ENCODE measurements at regions not wholly inside any gene's neighbourhood (a gene's known extent, or its start where the extent isn't known, plus 50 kb on each side); places are given as distances from the start of the nearest gene placed in this dataset.

DNA sequence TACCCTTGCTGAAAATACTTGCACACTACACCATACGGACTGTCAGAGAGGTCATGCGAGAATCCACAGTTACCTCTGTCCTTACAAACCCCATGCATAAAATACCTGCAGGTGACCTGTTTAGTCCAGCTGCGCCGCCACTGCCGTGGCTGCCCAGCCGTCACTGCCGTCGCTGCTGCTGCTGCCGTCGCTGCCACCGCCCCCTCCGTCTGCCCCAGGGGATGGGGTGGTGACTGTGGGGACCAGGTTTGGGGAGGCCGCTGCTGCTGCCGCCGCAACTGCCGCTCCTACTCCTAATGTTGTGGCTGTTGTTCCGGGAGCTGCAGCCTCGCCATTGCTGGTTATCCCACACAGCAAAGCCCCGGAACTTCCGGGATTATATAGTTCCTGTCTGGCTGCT is 141.8 kb upstream of the ZCCHC13 start:
- CTCF ChIA-PET (ENCODE audit: unreplicated experiment), result no interaction called here
- TF ChIP-seq CTCF (conservative IDR thresholded peaks at IDR 0.05; ENCODE audit: low read length) (no peak), EZH2phosphoT487 (IDR thresholded peaks at IDR 0.05; ENCODE audit: borderline replicate concordance, low read depth, low read length) (no peak)
- H3K79me2 ChIP-seq (ENCODE audit: insufficient read depth, low read depth, low read length), result no peaks in the 10 kb centered on the region
- no peak overlapping the region for H3K4me3 ChIP-seq (ENCODE audit: low read depth, low read length, poor library complexity, severe bottlenecking)
- no peaks in the 10 kb centered on the region for H4K20me1 ChIP-seq (ENCODE audit: insufficient read depth, low read length)
- no peaks in the 10 kb centered on the region for H3K9me2 ChIP-seq (ENCODE audit: insufficient read depth, low read length)
- no peak overlapping the region for H3K4me2 ChIP-seq (ENCODE audit: low read length)
- no peak for DNase-seq (ENCODE audit: low spot score)
- no TSS peak for BruUV-seq (replicated peaks)
- H3K9me3 ChIP-seq (ENCODE audit: low read length), result no peaks in the 10 kb centered on the region
- H3K4me1 ChIP-seq (ENCODE audit: insufficient read depth, low read length, poor library complexity, severe bottlenecking), result no peaks in the 10 kb centered on the region
- POLR2A ChIA-PET, result no interaction called here
- no peaks in the 10 kb centered on the region for H3K36me3 ChIP-seq (ENCODE audit: insufficient read depth, low read length)
- H2AFZ ChIP-seq (ENCODE audit: low read length), result no peak overlapping the region
- intact Hi-C loops (cut with micrococcal nuclease; ENCODE audit: unreplicated experiment), result no loop called here
- no peak overlapping the region for H3K27ac ChIP-seq (ENCODE audit: low read depth, low read length, poor library complexity, severe bottlenecking)

GRCh38 chrX:74160816-74161215 is 143.2 kb upstream of the ZCCHC13 start:
- no peak for TF ChIP-seq CTCF (conservative IDR thresholded peaks at IDR 0.05; ENCODE audit: low read length)
- no peak for TF ChIP-seq EZH2phosphoT487 (IDR thresholded peaks at IDR 0.05; ENCODE audit: borderline replicate concordance, low read depth, low read length)
- no TSS peak for BruUV-seq (replicated peaks)
- Histone ChIP-seq H2AFZ (ENCODE audit: low read length) (no peak overlapping the region), H3K9me3 (ENCODE audit: low read length) (no peaks in the 10 kb centered on the region), H3K27ac (ENCODE audit: low read depth, low read length, poor library complexity, severe bottlenecking) (no peak overlapping the region), H4K20me1 (ENCODE audit: insufficient read depth, low read length) (no peaks in the 10 kb centered on the region), H3K4me2 (ENCODE audit: low read length) (no peak overlapping the region), H3K9me2 (ENCODE audit: insufficient read depth, low read length) (no peaks in the 10 kb centered on the region), H3K4me1 (ENCODE audit: insufficient read depth, low read length, poor library complexity, severe bottlenecking) (no peaks in the 10 kb centered on the region), H3K79me2 (ENCODE audit: insufficient read depth, low read depth, low read length) (no peaks in the 10 kb centered on the region), H3K4me3 (ENCODE audit: low read depth, low read length, poor library complexity, severe bottlenecking) (no peak overlapping the region), H3K36me3 (ENCODE audit: insufficient read depth, low read length) (no peaks in the 10 kb centered on the region)
- ChIA-PET CTCF (ENCODE audit: unreplicated experiment) (no interaction called here), POLR2A (no interaction called here)
- no peak for DNase-seq (ENCODE audit: low spot score)
- intact Hi-C loops (cut with micrococcal nuclease; ENCODE audit: unreplicated experiment), result no loop called here

- CTCF ChIA-PET (ENCODE audit: unreplicated experiment), result no interaction called here
Observed at GRCh38 chrX:74160358-74160757, 143.6 kb upstream of the ZCCHC13 start.

More at GRCh38 chrX:74160358-74160757, 143.6 kb upstream of the ZCCHC13 start:
- Histone ChIP-seq H3K79me2 (ENCODE audit: insufficient read depth, low read depth, low read length) (no peaks in the 10 kb centered on the region), H3K9me2 (ENCODE audit: insufficient read depth, low read length) (no peaks in the 10 kb centered on the region), H3K4me3 (ENCODE audit: low read depth, low read length, poor library complexity, severe bottlenecking) (no peak overlapping the region), H3K4me2 (ENCODE audit: low read length) (no peak overlapping the region), H3K4me1 (ENCODE audit: insufficient read depth, low read length, poor library complexity, severe bottlenecking) (no peaks in the 10 kb centered on the region), H3K27ac (ENCODE audit: low read depth, low read length, poor library complexity, severe bottlenecking) (no peak overlapping the region), H3K36me3 (ENCODE audit: insufficient read depth, low read length) (no peaks in the 10 kb centered on the region), H3K9me3 (ENCODE audit: low read length) (no peaks in the 10 kb centered on the region), H4K20me1 (ENCODE audit: insufficient read depth, low read length) (no peaks in the 10 kb centered on the region), H2AFZ (ENCODE audit: low read length) (no peak overlapping the region)
- TF ChIP-seq EZH2phosphoT487 (IDR thresholded peaks at IDR 0.05; ENCODE audit: borderline replicate concordance, low read depth, low read length) (no peak), CTCF (conservative IDR thresholded peaks at IDR 0.05; ENCODE audit: low read length) (no peak)
- intact Hi-C loops (cut with micrococcal nuclease; ENCODE audit: unreplicated experiment), result no loop called here
- POLR2A ChIA-PET, result no interaction called here
- DNase-seq (ENCODE audit: low spot score), result no peak
- BruUV-seq (replicated peaks), result no TSS peak
